VCaP (cell line): ENCODE measurements at regions not wholly inside any gene's neighbourhood (a gene's known extent, or its start where the extent isn't known, plus 50 kb on each side); places are given as distances from the start of the nearest gene placed in this dataset.

Experiments
- H3K27ac ChIP-seq: fragments of 450-650 bp; 2 replicates; pipeline ENCODE4 v1.5.1; 2017
- TF ChIP-seq, protein P1 (sequence below): fragments of 450-650 bp; conservative IDR thresholded peaks from 2 replicates; pipeline ENCODE4 v1.5.1; 2017; ENCODE audit warnings: mild to moderate bottlenecking, moderate library complexity

DNA sequence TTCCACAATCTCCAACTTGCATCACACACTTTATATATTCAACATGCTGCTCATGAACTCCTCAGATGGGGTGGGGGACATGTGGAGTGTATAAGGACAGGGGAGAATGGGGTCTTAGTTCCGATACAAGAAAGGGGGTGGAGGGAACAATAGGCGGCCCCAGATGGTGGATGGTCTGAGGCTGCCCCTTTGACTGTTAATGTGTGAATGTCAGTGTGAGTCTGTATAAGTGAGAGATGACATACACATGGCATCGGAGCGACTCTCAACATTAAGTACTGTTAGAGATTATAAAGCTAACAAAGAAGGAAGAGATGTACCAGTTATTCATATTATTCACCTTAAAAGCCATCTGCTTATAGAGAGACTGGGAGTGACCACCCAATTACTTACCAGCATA is 193.1 kb downstream of the AXIN2 start:
- TF ChIP-seq, protein P1, sequence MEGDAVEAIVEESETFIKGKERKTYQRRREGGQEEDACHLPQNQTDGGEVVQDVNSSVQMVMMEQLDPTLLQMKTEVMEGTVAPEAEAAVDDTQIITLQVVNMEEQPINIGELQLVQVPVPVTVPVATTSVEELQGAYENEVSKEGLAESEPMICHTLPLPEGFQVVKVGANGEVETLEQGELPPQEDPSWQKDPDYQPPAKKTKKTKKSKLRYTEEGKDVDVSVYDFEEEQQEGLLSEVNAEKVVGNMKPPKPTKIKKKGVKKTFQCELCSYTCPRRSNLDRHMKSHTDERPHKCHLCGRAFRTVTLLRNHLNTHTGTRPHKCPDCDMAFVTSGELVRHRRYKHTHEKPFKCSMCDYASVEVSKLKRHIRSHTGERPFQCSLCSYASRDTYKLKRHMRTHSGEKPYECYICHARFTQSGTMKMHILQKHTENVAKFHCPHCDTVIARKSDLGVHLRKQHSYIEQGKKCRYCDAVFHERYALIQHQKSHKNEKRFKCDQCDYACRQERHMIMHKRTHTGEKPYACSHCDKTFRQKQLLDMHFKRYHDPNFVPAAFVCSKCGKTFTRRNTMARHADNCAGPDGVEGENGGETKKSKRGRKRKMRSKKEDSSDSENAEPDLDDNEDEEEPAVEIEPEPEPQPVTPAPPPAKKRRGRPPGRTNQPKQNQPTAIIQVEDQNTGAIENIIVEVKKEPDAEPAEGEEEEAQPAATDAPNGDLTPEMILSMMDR: no peak
- no peak overlapping the region for H3K27ac ChIP-seq

DNA sequence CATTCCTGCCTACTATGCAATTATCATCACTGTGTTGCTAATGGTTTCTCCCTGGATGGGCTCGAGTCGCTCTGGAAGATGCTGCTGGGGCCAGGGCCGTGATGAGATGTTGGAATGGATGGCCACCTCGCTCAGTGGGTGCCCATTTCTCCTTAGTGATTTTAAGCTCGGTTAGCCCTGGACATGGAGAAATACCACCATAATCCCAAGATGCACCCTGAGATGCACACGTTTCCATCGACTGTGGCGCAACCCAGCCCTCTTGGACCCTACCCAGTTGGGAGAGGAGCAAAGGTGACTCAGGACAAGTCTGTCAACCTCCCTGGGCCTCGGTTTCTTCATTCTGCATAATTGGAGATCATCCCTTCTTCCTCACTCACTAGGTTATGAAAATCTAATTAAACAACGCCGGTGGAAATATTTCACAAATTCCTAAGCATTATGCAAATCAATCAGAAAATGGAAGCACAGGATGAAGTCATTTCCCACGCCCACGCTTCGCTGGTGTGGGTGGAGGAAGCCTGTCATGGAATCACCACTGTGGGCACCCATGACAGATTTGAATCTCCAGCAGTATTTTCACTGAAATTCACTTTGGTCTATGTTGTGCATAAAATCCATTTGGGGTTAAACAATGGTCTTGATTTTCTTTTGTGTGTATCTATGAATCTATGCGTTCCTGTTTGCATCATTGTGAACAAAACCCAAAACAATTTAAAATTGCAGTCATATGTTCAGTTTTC is 195.2 kb downstream of the AXIN2 start:
- no peak overlapping the region for H3K27ac ChIP-seq
- TF ChIP-seq, protein P1: no peak

DNA sequence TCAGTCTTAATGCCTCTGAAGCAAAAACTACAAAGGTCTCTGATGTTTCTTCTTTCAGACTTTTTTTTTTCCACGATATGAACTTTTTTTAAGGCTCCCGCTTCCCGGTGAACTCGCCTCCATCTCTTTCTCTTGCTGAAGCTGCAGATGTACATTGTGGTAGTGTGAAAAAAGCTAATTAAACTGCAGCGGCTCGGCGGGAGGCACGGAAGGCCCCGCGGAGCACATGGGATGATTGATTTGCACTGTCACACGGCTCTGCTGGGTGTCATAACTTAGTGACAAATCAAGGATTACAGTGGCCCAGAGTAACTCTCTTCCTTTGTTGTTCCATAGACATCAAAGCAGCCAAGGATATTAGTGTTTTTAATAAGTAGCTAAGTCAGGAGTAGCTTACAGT is 196.3 kb downstream of the AXIN2 start:
- no peak overlapping the region for H3K27ac ChIP-seq
- TF ChIP-seq, protein P1: no peak

DNA sequence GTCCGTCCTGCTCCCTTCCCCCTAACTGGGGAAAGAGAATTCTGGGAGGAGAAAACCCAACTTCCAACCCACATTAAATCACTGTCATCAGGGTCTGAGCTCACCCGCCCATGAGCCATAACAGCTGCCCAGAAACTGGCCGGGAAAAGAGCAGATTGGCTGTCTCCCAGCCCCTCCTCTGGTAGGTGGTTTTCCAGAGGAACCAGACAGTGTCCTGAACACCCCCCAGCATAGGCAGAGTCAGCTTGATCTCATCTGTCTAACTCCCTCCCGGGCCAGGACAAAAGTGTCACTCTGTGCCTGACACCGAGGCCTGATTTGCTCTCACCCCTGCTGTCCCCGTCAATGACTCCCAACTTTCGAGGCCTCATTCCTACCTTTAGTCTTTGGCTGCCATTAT is 197.0 kb downstream of the AXIN2 start:
- no peak overlapping the region for H3K27ac ChIP-seq
- TF ChIP-seq, protein P1: no peak

DNA sequence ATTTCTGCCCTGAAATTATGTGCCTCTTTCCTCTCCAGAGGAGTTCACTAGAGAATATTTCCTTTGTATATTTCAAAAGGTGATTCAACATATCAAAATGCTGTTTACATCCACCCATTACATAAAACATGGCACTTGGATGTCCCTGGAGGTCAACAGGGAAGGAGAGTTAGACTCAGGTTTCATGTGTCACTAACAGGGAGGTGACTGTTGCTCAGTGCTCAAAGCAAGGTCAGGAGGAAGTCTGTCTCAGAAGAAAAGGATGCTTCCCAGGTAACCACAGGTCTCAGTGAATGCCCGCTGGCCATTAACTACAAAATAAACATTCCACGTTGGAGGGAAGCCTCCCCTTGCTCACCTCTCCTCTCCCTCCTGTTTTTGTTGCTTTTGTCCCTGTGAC is 198.6 kb downstream of the AXIN2 start:
- no peak overlapping the region for H3K27ac ChIP-seq
- TF ChIP-seq, protein P1: no peak

DNA sequence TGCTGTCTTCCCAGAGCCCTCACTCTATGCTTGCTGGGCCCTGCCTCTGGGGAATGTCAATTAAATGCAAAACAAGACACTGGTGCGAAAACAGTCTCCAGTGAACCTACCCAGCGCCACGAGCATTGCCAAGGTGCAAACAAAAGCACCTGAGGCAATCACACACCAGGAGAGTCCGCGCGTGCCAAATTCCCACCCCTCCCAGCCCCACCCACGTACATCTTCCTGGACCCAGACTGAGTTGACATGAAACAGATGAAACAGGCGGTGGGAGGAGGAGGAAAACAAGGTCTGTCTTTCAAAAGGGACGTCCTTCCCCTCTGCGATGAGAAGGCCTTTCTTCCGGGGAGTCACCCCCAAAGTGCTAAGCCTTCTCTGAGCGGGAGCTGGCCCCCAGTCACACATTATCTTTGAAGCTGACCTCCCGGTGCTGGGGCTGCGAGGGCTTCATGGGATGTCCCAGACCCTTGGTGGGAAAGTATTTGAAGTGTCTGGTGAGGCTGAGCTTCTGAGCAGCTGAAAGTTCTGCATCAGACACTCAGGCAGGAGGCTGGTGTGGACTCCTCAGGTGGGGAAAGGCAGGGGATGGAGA is 200.4 kb downstream of the AXIN2 start:
- TF ChIP-seq, protein P1: no peak
- H3K27ac ChIP-seq: no peak overlapping the region

DNA sequence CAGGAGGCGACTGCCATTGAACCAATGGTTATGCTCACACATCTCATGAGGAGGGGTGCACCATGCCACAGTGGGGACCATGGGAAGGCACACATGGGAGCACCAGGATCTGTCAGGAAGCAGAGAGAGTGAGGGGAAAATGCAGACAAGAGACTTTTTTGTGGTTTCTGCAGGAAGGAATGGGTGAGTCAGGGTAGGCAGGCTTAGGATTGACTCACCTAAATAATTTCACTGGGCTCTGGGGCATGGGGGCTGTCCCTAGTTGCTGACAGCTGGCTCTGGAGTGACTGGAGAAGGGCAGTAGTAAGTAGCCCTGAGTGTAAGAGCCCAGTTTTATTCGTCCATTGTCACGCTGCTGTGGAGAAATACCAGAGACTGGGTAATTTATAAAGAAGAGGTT is 202.4 kb downstream of the AXIN2 start:
- TF ChIP-seq, protein P1: no peak
- H3K27ac ChIP-seq: no peak overlapping the region
